HG03066 (cell line): ENCODE measurements at regions not wholly inside any gene's neighbourhood (a gene's known extent, or its start where the extent isn't known, plus 50 kb on each side); places are given as distances from the start of the nearest gene placed in this dataset.
"Not testable (repeated sequence)": the region's sequence is repeated elsewhere in the genome, so short reads cannot be mapped to it uniquely, and the experiment has no call there.

Experiments used
- ATAC-seq: cut with Tn5 transposase; IDR thresholded peaks from one replicate; pipeline ENCODE4 v1.9.1; 2021; ENCODE audit warnings: low read depth; ENCODE audit not compliant: unreplicated experiment

DNA sequence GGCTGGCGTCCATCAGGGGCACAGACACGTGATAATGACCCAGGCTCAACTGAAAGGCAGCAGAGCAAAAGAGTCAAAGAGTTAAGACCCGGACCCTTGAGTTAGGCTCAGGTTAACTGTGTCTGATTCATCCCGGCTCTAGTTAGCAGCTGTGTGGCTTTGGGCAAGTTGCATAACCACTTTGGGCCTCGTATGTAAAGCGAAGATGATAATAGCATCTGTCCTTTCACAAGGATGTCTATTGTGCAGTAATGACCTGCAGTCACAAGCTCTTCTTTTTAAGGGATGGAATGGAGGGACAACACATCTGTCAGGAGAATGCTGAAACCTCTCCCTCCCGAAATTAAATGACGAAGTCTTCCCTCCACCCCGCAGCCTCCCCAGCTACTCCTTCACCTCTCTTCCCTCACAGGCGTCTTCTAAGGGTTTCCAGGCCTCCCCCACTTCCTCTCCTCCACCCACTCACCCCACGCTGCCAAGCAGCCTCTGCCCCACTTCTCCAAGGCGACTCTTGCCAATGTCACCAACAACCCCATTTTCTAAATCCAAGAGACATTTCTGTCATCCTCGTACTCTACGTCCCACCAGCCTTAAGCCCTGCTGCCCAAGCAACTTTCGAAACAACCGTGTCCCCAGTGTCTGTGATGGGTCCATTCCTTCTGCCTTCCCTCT is 135.1 kb upstream of the ID2 start:
- no peak for ATAC-seq

DNA sequence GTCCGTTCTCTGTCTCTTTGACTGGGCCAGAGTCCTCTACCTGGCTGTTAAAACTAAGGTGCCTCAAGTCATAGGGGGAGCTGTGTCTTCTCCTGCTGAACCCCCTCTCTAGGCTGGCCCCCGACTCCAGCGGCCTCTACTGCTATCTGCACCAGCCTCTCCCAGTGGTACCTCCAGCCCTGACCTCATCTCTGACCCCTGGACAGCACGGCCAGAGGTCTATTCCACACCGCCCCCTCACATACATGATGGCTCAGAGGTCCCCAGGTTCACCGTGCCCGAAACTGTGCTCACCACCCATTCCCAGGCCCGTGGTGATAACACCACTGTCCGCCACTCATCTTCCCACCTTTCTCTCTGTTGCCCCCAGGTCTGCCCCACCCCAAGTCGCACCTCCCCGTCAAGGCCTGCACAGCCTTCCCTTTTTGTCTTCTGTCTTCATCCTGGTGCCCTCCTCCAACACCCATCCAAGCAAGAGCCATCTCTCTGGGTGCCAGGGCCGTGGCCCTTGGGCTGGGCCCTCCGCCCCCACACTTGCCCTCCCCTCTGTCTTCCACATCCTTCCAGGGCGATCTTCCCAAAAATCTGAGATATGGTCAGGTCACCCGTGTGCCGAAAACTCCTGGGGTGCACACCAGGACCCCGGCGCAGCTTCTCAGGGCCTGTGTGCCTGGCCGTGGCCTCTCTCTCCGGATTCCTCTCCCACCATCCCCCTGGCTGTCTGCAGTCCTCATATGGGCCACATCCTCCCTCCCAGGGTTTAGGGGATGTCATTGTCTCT is 134.4 kb upstream of the ID2 start:
- no peak for ATAC-seq

DNA sequence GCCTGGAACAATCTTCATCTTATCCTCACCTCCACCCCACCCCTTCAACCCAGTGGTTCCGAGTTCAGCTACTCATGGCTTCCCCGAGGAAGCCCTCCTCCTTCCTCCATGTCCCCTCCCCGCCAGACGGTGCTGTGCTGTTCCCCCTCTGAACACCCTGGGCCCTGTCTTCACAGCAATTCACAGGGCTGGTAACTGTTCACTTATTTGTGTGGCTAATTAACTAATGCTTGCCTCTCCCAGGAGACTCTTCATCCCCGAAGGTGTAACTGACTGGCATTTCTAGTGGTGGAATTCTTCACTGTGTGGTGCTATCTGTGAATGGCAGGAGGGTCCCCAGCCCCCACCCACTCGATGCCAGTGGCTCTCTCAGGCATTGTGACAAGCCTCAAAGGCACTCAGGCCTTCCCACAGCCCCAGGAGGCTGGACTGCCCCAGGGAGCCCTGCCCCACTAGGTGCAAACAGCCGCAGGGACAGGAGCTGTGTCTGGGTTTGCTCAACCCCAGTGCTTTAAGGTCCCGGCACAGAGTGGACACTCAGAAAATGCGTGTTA is 133.7 kb upstream of the ID2 start:
- no peak for ATAC-seq

DNA sequence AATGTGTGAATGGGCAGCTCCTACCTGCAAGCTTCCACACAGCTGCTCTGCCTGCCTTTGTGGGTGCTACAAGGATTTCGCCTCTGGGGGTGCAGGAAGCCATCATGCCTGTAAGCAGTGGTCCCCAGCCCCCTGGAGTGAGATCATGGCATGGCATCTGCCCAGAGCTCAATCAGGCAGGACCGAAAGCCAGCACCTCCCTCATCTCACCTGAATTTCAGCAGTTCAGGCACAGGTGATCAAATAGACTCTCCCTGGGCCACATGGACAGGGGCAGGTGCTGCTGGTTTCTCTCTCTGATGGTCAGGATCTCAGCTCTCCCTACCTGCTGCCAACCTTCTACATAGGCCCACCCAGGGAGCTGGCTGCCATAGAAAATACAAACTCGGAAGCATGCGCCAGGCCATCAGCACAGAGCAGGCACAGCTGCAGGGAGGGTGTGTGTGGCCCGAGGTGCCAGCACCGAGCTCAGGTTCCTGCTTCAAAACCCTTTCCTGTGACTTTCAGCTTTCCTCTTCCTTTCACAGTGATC is 133.2 kb upstream of the ID2 start:
- ATAC-seq: no peak

DNA sequence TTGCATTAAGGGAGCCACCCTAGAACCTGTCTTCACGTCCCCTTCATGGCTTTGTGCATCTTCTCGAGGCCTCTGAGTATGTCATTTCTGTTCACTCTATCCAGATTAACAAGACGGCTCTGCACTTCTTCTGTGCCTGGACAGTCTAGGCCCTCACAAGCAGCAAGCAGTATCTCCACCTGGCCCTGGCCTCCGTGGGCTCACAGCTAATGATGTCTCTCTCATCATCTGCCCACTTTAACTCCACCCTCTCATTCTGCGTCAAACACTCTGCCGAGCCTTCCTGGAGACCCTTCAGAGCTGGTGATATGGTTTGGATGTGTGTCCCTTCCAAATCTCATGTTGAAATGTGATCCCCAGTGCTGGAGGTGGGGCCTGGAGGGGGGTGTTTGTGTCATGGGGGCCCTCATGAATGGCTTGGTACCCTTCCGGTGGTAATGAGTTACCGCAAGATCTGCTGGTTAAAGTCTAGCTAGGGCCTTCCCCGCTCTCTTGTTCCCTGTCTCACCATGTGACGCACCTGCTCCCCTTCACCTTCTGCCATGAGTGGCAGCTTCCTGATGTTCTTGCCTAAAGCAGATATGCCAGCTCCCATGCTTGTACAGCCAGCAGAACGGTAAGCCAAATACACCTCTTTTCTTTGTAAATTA is 132.5 kb upstream of the ID2 start:
- no peak for ATAC-seq

DNA sequence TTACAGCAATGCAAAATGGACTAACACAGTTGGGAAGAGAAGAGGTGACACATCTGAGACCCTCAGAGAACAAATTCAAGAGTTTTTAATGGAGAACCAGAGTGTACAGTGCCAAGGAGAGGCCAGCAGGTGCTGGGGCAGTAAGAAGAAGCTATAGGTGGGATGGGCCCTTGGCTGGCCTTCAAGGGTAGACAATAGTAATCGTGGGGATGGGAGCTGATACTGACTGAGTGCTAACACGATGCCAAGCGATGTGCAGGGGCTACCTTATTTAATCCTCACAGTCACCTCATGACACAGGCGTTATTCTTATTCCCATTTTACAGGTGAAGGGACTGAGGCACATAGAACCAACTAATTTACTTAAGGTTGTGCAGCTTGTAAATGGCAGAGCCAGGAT is 131.9 kb upstream of the ID2 start:
- no peak for ATAC-seq

DNA sequence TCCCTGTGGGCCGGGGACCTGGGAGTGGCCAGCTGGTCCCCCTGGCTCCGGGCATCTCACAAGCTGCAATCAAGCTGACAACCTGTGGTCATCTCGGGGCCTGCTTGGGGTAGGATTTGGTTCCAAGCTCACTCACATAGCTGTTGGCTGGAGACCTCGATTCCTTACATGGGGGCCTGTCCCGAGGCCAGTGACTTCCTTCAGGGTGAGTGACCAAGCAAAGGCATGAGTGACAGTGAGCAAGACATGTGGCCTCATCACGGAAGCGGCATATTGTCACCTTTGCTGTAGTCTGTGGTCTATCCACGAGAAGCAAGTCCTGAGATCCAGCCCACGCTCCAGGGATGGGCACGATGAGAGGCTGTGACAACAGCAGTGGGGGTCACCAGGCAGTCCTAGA is 131.4 kb upstream of the ID2 start:
- no peak for ATAC-seq

DNA sequence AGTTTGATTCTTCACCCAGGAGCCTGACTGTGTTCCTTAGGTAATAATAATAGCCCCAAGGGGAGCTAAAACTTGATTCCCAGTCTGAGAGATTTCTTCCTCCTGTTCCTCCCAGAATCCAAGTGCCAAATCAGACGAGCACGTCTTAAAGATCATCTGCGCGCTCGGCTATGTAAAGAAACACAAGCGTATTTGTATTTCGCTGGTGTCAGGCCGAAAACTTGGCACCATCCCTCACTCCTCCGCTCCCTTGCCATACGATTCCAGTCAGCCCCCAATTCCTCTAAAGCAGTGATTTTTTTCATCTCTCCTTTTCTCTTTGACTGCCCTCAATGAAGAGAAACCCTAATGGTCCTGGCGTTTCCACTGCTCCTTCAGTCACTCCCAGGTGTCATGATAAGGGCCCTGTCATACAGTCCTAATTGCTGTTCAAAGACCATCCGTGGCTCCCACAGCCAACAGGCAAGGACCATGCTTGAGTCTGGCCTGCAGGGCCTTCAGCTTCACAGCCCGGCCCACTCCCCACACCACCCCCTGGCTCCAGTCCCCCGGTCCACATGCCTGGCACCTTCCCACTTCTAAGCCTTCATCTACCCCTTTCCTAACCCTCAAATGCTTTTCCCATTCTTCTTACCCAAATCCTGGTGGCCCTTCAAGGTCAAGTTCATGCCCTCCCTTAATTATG is 130.8 kb upstream of the ID2 start:
- no peak for ATAC-seq

DNA sequence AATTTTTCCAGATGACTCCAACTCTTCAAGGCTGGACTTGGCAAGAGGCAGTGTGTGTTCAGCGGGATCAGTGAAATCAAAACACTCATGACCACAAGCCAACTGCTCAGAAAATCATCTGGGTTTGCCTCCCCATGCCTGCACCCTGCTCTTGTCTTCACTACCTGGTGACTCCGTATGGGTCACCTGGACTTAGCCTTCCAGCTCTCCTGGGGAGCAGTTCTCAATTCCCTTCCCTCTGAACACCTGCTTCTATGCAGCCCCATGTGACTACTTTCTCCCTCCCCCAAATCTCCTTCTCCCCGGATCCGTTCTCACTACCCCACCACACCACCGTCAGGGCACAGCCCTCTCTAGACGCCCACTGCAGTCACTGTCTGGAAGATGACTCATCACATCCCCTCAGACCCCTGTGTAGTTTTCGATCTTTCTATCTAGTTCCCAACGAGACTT is 130.2 kb upstream of the ID2 start:
- peak; percentile 74 for ATAC-seq

DNA sequence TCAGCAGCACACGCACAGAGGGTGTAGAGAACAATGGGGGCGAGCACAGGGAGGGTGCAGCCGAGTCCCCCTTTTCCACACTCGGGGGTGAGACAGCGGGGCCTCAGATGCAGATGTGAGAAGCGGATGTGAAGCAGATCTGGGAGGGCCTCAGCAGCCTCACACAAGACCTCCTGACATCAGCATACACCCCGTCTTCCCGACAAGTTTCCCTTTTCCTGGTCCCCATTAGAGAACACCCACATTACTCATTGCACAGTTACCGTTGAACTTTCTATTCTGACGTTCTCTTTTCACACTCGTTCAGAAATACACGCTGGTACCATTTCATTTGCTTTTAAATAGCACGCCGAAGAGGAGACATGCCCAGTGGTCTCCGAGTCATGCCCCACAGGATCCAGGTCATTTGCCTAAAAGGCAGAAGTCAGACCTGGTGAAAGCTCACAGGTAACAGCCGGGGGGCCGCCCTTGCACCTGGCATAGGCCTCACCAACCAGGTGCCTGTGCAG is 129.5 kb upstream of the ID2 start:
- peak; percentile 57 for ATAC-seq

DNA sequence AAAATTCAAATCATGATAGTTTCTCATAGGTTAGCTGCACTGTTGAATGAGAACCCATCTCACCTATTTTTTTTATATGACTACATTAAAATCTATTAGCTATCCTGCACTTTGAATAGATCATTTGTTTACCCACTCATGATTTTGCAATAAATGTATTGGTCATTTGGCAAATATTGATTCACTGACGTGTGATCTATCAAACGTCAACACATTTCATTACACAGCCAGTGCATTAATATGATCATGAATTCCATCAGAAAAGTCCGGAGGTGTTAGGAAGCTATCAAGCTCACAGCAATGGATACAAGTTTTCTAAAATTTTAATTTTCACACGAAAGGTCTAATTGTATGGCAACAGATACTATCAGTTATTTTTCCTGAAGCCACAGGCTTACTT is 128.2 kb upstream of the ID2 start:
- no peak for ATAC-seq

DNA sequence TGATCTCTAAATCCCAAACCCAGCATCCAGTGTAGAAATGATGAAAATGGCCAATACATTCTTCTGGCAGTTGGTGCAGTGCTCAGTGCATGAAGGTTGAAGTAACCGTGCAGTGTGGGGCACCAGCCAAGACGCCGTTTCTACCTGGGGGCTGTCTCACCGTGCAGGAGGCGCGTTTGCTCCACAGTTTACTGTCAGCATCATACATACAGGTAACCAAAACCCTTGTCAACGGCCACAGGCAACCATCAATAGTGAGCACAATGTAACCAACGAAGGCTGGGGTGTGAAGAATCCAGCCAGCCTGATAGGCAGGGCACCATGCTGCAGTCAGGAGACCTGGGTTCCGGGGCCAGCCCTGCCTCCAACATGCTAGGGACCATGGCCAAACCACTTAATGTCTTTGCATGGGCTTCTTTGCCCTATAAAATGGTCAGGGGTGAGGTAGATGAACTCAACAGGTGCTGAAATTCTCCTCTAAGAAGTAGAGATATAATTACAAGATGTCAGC is 127.5 kb upstream of the ID2 start:
- ATAC-seq: no peak

DNA sequence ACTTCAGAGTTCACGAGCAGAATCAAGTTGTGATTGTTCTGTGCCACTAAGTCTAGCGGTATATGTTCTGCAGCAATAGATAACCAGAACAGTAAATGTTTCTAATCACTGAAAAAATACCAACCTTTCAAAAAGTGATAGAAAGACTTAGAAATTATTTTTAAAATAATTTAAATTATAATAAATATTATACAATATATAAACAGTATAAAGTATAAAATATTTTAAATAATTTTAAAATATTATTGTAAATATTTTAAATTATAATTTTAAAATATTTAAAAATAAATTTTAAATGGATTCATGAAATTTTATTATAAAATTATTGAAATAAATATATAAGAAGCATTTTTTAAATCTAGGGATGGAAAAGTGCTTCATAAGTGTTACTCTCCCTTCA is 126.3 kb upstream of the ID2 start:
- no peak for ATAC-seq

DNA sequence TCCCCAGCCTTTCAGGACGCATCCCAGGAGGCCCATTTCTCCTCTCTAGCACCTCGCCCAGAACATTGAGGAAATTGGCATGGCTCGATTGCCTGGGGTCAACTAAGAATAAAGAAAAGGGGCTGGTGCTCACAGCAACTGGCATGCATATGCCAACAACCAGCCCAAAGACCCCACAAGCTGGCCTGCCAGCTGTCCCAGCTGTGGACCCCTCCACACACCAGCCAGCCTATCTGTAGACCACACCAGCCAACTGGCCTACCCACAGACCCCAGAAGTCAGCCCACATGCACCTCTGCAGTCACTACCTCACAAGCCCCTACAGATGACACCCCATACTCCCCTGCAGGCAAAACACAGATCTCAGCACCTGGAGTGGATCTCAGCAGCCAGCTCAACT is 123.8 kb upstream of the ID2 start:
- no peak for ATAC-seq

DNA sequence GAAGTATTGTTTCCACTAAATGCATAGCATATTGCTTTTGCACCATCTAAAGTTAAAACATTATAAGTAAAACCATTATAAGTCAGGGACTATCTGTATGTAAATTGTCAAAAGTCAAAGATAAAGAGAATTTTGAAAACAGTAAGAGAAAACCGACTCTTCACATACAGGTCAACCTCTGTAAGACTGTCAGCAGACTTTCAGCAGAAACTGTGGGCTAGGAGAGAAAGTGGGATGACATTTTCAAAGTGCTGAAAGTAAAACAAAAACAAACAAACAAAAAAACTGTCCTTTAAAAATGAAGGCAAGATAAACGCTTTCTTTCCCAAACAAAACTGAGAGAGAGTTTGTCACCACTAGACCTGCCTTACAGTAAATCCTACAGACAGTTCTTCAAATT is 122.9 kb upstream of the ID2 start:
- ATAC-seq: no peak

DNA sequence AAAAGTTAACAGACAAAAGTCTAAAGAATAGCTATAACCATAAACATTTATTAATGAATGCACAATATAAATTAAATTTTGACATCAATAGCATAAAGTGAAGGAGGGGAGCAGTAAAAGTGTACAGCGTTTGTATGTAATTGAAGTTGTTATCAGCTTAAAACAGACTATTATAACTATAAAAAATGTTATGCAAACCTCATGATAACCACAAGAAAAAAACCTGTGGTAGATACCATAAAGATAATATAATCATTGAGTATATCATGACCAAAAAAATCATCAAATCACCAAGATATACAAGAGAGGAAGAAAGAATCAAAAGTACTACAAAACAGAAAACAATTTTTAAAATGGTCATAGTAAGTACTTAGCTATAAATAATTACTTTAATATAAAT is 122.1 kb upstream of the ID2 start:
- no peak for ATAC-seq

DNA sequence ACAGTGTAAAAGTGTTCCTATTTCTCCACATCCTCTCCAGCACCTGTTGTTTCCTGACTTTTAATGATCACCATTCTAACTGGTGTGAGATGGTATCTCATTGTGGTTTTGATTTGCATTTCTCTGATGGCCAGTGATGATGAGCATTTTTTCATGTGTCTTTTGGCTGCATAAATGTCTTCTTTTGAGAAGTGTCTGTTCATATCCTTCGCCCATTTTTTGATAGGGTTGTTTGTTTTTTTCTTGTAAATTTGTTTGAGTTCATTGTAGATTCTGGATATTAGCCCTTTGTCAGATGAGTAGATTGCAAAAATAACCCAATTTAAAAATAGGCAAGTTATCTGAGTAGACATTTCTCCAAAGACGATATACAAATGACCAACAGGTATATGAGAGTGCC is 120.2 kb upstream of the ID2 start:
- ATAC-seq: not testable (repeated sequence)

DNA sequence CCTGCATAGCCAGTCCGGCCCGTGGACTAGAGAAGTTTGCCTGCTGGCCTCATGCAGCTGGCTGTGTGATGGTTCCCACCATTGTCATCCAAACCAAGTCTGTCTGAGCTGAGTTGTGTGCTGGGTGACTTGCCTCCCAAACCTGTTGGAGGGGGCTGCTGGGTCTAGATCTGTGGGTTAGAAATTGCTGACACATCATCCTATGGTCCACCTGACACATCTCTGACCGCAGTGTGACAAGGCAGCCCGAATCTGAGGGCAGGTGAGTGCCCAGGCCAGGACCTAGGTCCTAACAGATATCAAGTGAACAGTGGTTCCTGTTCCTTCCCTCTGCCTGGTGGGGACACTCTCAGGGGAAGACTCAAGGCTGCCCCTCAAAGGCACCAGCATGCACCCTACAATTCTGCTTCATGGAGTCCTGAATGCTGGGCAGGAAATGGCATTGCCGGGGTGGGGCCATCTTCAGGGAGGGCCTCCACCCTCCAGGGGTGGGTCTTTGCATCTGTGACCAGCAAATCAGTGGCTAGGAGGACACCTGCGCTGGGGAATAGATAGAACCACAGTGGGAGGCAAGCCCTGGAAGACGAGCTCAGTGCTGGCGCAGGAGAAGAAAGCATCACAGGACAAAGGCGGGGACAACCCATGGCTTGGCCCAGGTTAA is 117.9 kb upstream of the ID2 start:
- no peak for ATAC-seq

DNA sequence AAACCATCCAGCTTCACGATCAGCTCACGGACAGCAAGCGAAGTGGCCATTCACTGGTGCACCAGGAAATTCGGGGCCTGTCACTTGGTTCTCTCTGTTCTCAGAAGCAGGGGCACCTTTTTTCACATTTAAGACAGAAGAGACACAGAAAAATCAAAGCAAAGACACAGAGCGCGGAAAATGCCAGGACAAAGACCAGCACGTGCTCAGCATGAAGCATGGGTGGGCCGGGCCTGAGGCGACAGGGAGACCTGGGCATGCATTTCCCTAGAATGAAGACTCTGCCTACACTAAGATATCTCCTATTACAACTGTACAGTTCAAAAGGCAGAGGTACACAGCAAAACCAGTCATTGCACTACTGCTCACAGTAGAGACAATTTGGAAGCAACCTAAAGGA is 117.4 kb upstream of the ID2 start:
- ATAC-seq: no peak
